Neural cell (in vitro differentiated cells): ENCODE measurements at regions not wholly inside any gene's neighbourhood (a gene's known extent, or its start where the extent isn't known, plus 50 kb on each side); places are given as distances from the start of the nearest gene placed in this dataset.

Experiments used
- H2AFZ ChIP-seq: fragments of 200-600, 300-800 bp; sonication (generic), shearing (Covaris generic); 2 replicates; pipeline ENCODE4 v1.6.0; 2014; ENCODE audit warnings: low read depth, mild to moderate bottlenecking, antibody characterized with exemption, low read length, moderate library complexity
- H3F3A ChIP-seq: fragments of 200-600 bp; shearing (Covaris generic); 2 replicates; pipeline ENCODE4 v1.6.1; 2016; ENCODE audit warnings: mild to moderate bottlenecking, moderate library complexity, mixed read lengths, antibody characterized with exemption, low read length; ENCODE audit not compliant: insufficient read depth, poor library complexity, severe bottlenecking
- H3K27ac ChIP-seq: fragments of 200-600, 300-800 bp; sonication (generic), shearing (Covaris generic); 2 replicates; pipeline ENCODE4 v1.5.1; 2014; ENCODE audit warnings: mild to moderate bottlenecking, low read length, moderate library complexity
- H3K27me3 ChIP-seq: fragments of 300-800, 200-600 bp; sonication (generic), shearing (Covaris generic); 2 replicates; pipeline ENCODE4 v1.6.0; 2014; ENCODE audit warnings: mild to moderate bottlenecking, low read depth, low read length, moderate library complexity; ENCODE audit not compliant: insufficient read depth
- H3K36me3 ChIP-seq: fragments of 300-800, 200-600 bp; sonication (generic), shearing (Covaris generic); 2 replicates; pipeline ENCODE4 v1.5.1; 2014; ENCODE audit warnings: mild to moderate bottlenecking, antibody characterized with exemption, low read length, moderate library complexity; ENCODE audit not compliant: insufficient read depth
- H3K4me2 ChIP-seq: fragments of 300-800, 200-600 bp; sonication (generic), shearing (Covaris generic); 2 replicates; pipeline ENCODE4 v1.6.0; 2014; ENCODE audit warnings: mild to moderate bottlenecking, low read length
- H3K4me3 ChIP-seq: fragments of 300-800, 200-600 bp; sonication (generic), shearing (Covaris generic); 2 replicates; pipeline ENCODE4 v1.5.1; 2014; ENCODE audit warnings: mild to moderate bottlenecking, low read length, moderate library complexity
- H3K79me2 ChIP-seq: fragments of 200-600 bp; shearing (Covaris generic); replicated peaks from 2 replicates; pipeline ENCODE4 v1.6.0; 2014; ENCODE audit warnings: mild to moderate bottlenecking, low read length, moderate library complexity; ENCODE audit not compliant: insufficient read depth
- H3K9ac ChIP-seq: fragments of 300-800, 200-600 bp; sonication (generic), shearing (Covaris generic); 2 replicates; pipeline ENCODE4 v1.6.1; 2016; ENCODE audit warnings: mild to moderate bottlenecking, low read length, mixed read lengths
- H3K9me2 ChIP-seq: fragments of 200-600 bp; shearing (Covaris generic); 2 replicates; pipeline ENCODE4 v1.6.1; 2016; ENCODE audit warnings: mild to moderate bottlenecking, low read length, mixed read lengths; ENCODE audit not compliant: insufficient read depth
- H3K9me3 ChIP-seq: fragments of 200-600, 300-800 bp; sonication (generic), shearing (Covaris generic); 2 replicates; pipeline ENCODE4 v1.6.1; 2016; ENCODE audit warnings: mild to moderate bottlenecking, mixed run types, low read length, moderate library complexity, mixed read lengths
- H4K20me1 ChIP-seq: fragments of 200-600 bp; shearing (Covaris generic); 2 replicates; pipeline ENCODE4 v1.6.1; 2016; ENCODE audit warnings: mild to moderate bottlenecking, mixed run types; ENCODE audit not compliant: insufficient read depth
- EP300 ChIP-seq: fragments of 450-650 bp; conservative IDR thresholded peaks from 2 replicates; pipeline ENCODE4 v1.6.1; 2014; ENCODE audit warnings: antibody characterized with exemption, mild to moderate bottlenecking, moderate library complexity; ENCODE audit not compliant: poor library complexity, severe bottlenecking
- EZH2 ChIP-seq: fragments of 200-600, 300-800 bp; shearing (Covaris generic), sonication (generic); IDR thresholded peaks from 2 replicates; pipeline ENCODE4 v1.6.1; 2014; ENCODE audit warnings: antibody characterized with exemption, low read length, borderline replicate concordance, mild to moderate bottlenecking; ENCODE audit not compliant: insufficient read depth, poor library complexity, severe bottlenecking
- MXI1 ChIP-seq: fragments of 450-650 bp; conservative IDR thresholded peaks from 2 replicates; pipeline ENCODE4 v1.6.1; 2014; ENCODE audit warnings: antibody characterized with exemption, mild to moderate bottlenecking; ENCODE audit not compliant: poor library complexity, severe bottlenecking
- POLR2AphosphoS5 ChIP-seq: IDR thresholded peaks from 2 replicates; pipeline ENCODE4 v1.6.1; 2012
- RAD21 ChIP-seq: fragments of 450-650 bp; conservative IDR thresholded peaks from 2 replicates; pipeline ENCODE4 v1.6.1; 2014; ENCODE audit warnings: antibody characterized with exemption, mild to moderate bottlenecking, moderate library complexity
- SMC3 ChIP-seq: fragments of 450-650 bp; conservative IDR thresholded peaks from 2 replicates; pipeline ENCODE4 v1.6.1; 2014; ENCODE audit warnings: antibody characterized with exemption, mild to moderate bottlenecking, moderate library complexity; ENCODE audit not compliant: poor library complexity
- TAF1 ChIP-seq: IDR thresholded peaks from 2 replicates; pipeline ENCODE4 v1.6.1; 2012; ENCODE audit warnings: low read depth
- TF ChIP-seq, protein P1 (sequence below): IDR thresholded peaks from 2 replicates; pipeline ENCODE4 v1.6.1; 2012; ENCODE audit warnings: borderline replicate concordance
- TF ChIP-seq, protein P2 (sequence below): fragments of 450-650 bp; IDR thresholded peaks from 2 replicates; pipeline ENCODE4 v1.5.1; 2014; ENCODE audit warnings: antibody characterized with exemption, mild to moderate bottlenecking, moderate library complexity; ENCODE audit not compliant: poor library complexity, severe bottlenecking

DNA sequence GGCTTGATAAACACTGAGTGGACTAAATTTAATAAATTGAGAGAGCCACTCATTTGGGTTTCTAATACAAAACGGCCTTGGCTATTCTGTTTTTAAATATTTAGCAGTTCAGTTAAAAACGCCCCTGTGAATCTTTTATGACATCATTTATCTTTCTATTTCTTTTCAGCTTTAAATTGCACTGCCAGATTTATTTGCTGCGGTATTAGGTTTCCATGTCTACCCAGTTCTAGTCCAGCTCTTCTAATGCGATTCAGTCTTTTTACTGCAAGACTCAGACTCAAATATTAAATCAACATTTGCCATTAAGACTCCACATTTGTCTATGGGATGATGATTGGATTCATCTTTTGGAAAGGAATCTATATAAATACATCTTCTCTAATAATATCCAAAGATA, 2174.3 kb upstream of the PIK3C3 start:
- Histone ChIP-seq H3K9me2 (no peaks in the 10 kb centered on the region), H3K4me3 (no peak overlapping the region), H4K20me1 (no peaks in the 10 kb centered on the region), H3K27me3 (no peaks in the 10 kb centered on the region), H3K27ac (no peak overlapping the region), H3K79me2 (no peaks in the 10 kb centered on the region), H3K9me3 (no peaks in the 10 kb centered on the region), H3K4me2 (no peak overlapping the region), H3K36me3 (no peaks in the 10 kb centered on the region), H2AFZ (no peak overlapping the region), H3K9ac (no peak overlapping the region), H3F3A (no peaks in the 10 kb centered on the region)
- TF ChIP-seq TAF1: no peak
- no peak for TF ChIP-seq SMC3
- TF ChIP-seq EZH2: no peak
- TF ChIP-seq MXI1: no peak
- TF ChIP-seq, protein P1, sequence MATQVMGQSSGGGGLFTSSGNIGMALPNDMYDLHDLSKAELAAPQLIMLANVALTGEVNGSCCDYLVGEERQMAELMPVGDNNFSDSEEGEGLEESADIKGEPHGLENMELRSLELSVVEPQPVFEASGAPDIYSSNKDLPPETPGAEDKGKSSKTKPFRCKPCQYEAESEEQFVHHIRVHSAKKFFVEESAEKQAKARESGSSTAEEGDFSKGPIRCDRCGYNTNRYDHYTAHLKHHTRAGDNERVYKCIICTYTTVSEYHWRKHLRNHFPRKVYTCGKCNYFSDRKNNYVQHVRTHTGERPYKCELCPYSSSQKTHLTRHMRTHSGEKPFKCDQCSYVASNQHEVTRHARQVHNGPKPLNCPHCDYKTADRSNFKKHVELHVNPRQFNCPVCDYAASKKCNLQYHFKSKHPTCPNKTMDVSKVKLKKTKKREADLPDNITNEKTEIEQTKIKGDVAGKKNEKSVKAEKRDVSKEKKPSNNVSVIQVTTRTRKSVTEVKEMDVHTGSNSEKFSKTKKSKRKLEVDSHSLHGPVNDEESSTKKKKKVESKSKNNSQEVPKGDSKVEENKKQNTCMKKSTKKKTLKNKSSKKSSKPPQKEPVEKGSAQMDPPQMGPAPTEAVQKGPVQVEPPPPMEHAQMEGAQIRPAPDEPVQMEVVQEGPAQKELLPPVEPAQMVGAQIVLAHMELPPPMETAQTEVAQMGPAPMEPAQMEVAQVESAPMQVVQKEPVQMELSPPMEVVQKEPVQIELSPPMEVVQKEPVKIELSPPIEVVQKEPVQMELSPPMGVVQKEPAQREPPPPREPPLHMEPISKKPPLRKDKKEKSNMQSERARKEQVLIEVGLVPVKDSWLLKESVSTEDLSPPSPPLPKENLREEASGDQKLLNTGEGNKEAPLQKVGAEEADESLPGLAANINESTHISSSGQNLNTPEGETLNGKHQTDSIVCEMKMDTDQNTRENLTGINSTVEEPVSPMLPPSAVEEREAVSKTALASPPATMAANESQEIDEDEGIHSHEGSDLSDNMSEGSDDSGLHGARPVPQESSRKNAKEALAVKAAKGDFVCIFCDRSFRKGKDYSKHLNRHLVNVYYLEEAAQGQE: no peak

DNA sequence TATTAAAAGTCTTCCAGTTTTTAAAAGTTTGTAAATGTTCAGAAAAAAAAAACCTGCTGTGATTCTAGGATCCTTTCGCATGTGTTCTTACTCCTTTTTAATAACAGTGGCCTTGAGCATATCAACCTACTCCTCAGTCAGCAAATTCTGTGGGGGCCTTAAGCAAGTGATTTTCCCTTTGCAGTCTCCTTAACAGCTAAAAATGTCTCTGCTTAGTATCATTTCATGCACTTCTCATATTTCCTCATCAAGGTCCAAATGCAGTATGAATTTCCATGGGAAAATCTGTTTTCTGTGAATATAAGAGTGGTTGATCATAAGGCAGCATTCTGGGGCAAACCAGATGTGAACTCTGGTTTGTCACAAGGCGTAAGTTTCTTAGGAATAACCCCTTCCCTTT, 2175.1 kb upstream of the PIK3C3 start:
- Histone ChIP-seq H3K79me2 (no peaks in the 10 kb centered on the region), H3K9me2 (no peaks in the 10 kb centered on the region), H4K20me1 (no peaks in the 10 kb centered on the region), H3F3A (no peaks in the 10 kb centered on the region), H2AFZ (no peak overlapping the region), H3K27me3 (no peaks in the 10 kb centered on the region), H3K27ac (no peak overlapping the region), H3K4me3 (no peak overlapping the region), H3K36me3 (no peaks in the 10 kb centered on the region), H3K9me3 (no peaks in the 10 kb centered on the region), H3K4me2 (no peak overlapping the region), H3K9ac (no peak overlapping the region)
- TF ChIP-seq MXI1: no peak
- no peak for TF ChIP-seq TAF1
- TF ChIP-seq EP300: no peak
- no peak for TF ChIP-seq RAD21
- no peak for TF ChIP-seq POLR2AphosphoS5

DNA sequence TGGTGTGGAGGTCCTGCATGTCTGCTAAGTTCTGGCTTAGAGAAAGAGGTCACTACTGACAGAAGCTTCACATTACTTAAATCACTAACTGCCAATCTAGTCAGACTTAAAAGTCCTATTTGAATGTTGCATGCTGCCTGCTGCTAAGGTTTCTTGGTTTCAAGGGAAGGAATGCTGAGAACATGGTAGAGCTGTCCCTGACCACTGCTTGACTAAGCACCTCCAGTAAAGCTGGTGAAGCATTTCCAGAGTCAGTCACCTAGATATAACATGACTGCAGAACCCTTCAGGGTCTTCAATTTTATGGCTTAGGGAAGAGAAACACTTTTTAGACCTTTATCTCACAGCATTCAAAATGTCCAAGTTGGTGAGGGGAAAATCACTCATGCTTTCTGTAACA, 2178.3 kb upstream of the PIK3C3 start:
- H3K27ac ChIP-seq: no peak overlapping the region
- H3K9me2 ChIP-seq: no peaks in the 10 kb centered on the region
- H3K79me2 ChIP-seq: no peaks in the 10 kb centered on the region
- no peak for TF ChIP-seq POLR2AphosphoS5
- TF ChIP-seq, protein P2, sequence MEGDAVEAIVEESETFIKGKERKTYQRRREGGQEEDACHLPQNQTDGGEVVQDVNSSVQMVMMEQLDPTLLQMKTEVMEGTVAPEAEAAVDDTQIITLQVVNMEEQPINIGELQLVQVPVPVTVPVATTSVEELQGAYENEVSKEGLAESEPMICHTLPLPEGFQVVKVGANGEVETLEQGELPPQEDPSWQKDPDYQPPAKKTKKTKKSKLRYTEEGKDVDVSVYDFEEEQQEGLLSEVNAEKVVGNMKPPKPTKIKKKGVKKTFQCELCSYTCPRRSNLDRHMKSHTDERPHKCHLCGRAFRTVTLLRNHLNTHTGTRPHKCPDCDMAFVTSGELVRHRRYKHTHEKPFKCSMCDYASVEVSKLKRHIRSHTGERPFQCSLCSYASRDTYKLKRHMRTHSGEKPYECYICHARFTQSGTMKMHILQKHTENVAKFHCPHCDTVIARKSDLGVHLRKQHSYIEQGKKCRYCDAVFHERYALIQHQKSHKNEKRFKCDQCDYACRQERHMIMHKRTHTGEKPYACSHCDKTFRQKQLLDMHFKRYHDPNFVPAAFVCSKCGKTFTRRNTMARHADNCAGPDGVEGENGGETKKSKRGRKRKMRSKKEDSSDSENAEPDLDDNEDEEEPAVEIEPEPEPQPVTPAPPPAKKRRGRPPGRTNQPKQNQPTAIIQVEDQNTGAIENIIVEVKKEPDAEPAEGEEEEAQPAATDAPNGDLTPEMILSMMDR: no peak
- TF ChIP-seq, protein P1: no peak
- no peak for TF ChIP-seq TAF1
- no peak for TF ChIP-seq EP300
- no peak for TF ChIP-seq SMC3
- no peak for TF ChIP-seq RAD21
- TF ChIP-seq EZH2: no peak
- TF ChIP-seq MXI1: no peak
- no peaks in the 10 kb centered on the region for H3F3A ChIP-seq
- H3K4me3 ChIP-seq: no peak overlapping the region
- no peak overlapping the region for H2AFZ ChIP-seq
- no peaks in the 10 kb centered on the region for H4K20me1 ChIP-seq
- no peak overlapping the region for H3K4me2 ChIP-seq
- no peaks in the 10 kb centered on the region for H3K9me3 ChIP-seq
- H3K27me3 ChIP-seq: no peaks in the 10 kb centered on the region
- no peaks in the 10 kb centered on the region for H3K36me3 ChIP-seq
- H3K9ac ChIP-seq: no peak overlapping the region
